ENCODE measurements at regions not wholly inside any gene's neighbourhood (a gene's known extent, or its start where the extent isn't known, plus 50 kb on each side); places are given as distances from the start of the nearest gene placed in this dataset.

DNA sequence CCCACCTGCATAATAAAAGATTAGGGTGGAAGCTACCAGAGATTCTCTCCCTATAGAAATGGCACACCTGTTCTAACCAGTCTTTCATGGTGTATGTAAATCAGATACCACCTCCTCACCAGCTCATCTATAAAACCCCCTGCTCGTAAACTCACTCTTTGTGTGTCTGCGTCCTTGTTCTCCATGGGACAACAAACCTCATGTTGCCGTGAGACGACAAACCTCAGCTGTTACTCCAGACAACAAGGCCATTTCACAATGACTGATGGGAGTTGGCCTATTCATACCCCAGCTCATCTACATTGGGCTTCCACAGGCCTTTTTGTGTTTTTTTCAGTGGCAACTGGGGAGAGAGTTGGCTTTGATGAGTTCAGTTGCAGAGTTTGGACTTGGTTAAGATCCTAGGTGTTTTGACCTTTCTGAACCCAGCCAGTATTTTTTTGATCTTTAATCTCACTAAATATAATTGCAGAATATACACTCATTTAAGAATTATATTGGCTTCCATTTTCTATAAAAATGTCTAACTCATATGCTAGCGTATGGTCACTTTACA, 96.6 kb upstream of the LRIG1 start:
- TF ChIP-seq ZNF677 (tag by site-specific recombination; IDR thresholded peaks at IDR 0.05), result no peak
- no peak for TF ChIP-seq ZNF239 (tag by site-specific recombination; IDR thresholded peaks at IDR 0.05)
- TF ChIP-seq, protein P1, sequence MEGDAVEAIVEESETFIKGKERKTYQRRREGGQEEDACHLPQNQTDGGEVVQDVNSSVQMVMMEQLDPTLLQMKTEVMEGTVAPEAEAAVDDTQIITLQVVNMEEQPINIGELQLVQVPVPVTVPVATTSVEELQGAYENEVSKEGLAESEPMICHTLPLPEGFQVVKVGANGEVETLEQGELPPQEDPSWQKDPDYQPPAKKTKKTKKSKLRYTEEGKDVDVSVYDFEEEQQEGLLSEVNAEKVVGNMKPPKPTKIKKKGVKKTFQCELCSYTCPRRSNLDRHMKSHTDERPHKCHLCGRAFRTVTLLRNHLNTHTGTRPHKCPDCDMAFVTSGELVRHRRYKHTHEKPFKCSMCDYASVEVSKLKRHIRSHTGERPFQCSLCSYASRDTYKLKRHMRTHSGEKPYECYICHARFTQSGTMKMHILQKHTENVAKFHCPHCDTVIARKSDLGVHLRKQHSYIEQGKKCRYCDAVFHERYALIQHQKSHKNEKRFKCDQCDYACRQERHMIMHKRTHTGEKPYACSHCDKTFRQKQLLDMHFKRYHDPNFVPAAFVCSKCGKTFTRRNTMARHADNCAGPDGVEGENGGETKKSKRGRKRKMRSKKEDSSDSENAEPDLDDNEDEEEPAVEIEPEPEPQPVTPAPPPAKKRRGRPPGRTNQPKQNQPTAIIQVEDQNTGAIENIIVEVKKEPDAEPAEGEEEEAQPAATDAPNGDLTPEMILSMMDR (tag by site-specific recombination; IDR thresholded peaks at IDR 0.05), result no peak
- TF ChIP-seq, protein P2, sequence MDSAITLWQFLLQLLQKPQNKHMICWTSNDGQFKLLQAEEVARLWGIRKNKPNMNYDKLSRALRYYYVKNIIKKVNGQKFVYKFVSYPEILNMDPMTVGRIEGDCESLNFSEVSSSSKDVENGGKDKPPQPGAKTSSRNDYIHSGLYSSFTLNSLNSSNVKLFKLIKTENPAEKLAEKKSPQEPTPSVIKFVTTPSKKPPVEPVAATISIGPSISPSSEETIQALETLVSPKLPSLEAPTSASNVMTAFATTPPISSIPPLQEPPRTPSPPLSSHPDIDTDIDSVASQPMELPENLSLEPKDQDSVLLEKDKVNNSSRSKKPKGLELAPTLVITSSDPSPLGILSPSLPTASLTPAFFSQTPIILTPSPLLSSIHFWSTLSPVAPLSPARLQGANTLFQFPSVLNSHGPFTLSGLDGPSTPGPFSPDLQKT (IDR thresholded peaks at IDR 0.05; ENCODE audit: borderline replicate concordance, low read depth, low read length), result no peak
- no peak for TF ChIP-seq ZNF302 (tag by site-specific recombination; IDR thresholded peaks at IDR 0.05; ENCODE audit: low read depth)
- TF ChIP-seq SP2 (tag by site-specific recombination; IDR thresholded peaks at IDR 0.05), result no peak
- no peak for TF ChIP-seq ZNF274 (IDR thresholded peaks at IDR 0.05; ENCODE audit: low read length)
- TF ChIP-seq ZNF274 (tag by site-specific recombination; IDR thresholded peaks at IDR 0.05; ENCODE audit: borderline replicate concordance), result no peak
- TF ChIP-seq ZNF626 (tag by site-specific recombination; IDR thresholded peaks at IDR 0.05), result no peak
- TF ChIP-seq, protein P3, sequence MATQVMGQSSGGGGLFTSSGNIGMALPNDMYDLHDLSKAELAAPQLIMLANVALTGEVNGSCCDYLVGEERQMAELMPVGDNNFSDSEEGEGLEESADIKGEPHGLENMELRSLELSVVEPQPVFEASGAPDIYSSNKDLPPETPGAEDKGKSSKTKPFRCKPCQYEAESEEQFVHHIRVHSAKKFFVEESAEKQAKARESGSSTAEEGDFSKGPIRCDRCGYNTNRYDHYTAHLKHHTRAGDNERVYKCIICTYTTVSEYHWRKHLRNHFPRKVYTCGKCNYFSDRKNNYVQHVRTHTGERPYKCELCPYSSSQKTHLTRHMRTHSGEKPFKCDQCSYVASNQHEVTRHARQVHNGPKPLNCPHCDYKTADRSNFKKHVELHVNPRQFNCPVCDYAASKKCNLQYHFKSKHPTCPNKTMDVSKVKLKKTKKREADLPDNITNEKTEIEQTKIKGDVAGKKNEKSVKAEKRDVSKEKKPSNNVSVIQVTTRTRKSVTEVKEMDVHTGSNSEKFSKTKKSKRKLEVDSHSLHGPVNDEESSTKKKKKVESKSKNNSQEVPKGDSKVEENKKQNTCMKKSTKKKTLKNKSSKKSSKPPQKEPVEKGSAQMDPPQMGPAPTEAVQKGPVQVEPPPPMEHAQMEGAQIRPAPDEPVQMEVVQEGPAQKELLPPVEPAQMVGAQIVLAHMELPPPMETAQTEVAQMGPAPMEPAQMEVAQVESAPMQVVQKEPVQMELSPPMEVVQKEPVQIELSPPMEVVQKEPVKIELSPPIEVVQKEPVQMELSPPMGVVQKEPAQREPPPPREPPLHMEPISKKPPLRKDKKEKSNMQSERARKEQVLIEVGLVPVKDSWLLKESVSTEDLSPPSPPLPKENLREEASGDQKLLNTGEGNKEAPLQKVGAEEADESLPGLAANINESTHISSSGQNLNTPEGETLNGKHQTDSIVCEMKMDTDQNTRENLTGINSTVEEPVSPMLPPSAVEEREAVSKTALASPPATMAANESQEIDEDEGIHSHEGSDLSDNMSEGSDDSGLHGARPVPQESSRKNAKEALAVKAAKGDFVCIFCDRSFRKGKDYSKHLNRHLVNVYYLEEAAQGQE (tag by site-specific recombination; IDR thresholded peaks at IDR 0.05), result no peak
- no peak for TF ChIP-seq ZFHX2 (tag by site-specific recombination; conservative IDR thresholded peaks at IDR 0.05)
- TF ChIP-seq YY1 (tag by site-specific recombination; IDR thresholded peaks at IDR 0.05), result no peak
- TF ChIP-seq, protein P4, sequence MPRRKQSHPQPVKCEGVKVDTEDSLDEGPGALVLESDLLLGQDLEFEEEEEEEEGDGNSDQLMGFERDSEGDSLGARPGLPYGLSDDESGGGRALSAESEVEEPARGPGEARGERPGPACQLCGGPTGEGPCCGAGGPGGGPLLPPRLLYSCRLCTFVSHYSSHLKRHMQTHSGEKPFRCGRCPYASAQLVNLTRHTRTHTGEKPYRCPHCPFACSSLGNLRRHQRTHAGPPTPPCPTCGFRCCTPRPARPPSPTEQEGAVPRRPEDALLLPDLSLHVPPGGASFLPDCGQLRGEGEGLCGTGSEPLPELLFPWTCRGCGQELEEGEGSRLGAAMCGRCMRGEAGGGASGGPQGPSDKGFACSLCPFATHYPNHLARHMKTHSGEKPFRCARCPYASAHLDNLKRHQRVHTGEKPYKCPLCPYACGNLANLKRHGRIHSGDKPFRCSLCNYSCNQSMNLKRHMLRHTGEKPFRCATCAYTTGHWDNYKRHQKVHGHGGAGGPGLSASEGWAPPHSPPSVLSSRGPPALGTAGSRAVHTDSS (tag by site-specific recombination; IDR thresholded peaks at IDR 0.05), result no peak

Data from HEK293 (cell line).